Lower leg skin (tissue), 3 donors: ENCODE measurements at regions not wholly inside any gene's neighbourhood (a gene's known extent, or its start where the extent isn't known, plus 50 kb on each side); places are given as distances from the start of the nearest gene placed in this dataset.

Experiments
- CTCF ChIP-seq, 3 donors: fragments of 450-650 bp; IDR thresholded peaks; one replicate each; pipeline ENCODE4 v1.5.1; 2016; ENCODE audit warnings: antibody characterized with exemption in 3 of 3, mild to moderate bottlenecking in 3 of 3, moderate library complexity in 2 of 3
- POLR2A ChIP-seq, 2 donors: fragments of 450-650 bp; IDR thresholded peaks; one replicate each; pipeline ENCODE4 v1.6.1; 2016 to 2017; ENCODE audit warnings: antibody characterized with exemption in 2 of 2, mild to moderate bottlenecking in 1 of 2, moderate library complexity in 1 of 2

GRCh38 chr9:73239570-73240265 lies 88.1 kb downstream of the ANXA1 start:
- TF ChIP-seq CTCF (IDR thresholded peaks at IDR 0.05) (no peak), POLR2A (IDR thresholded peaks at IDR 0.05) (no peak)
